ENCODE measurements at regions not wholly inside any gene's neighbourhood (a gene's known extent, or its start where the extent isn't known, plus 50 kb on each side); places are given as distances from the start of the nearest gene placed in this dataset.

DNA sequence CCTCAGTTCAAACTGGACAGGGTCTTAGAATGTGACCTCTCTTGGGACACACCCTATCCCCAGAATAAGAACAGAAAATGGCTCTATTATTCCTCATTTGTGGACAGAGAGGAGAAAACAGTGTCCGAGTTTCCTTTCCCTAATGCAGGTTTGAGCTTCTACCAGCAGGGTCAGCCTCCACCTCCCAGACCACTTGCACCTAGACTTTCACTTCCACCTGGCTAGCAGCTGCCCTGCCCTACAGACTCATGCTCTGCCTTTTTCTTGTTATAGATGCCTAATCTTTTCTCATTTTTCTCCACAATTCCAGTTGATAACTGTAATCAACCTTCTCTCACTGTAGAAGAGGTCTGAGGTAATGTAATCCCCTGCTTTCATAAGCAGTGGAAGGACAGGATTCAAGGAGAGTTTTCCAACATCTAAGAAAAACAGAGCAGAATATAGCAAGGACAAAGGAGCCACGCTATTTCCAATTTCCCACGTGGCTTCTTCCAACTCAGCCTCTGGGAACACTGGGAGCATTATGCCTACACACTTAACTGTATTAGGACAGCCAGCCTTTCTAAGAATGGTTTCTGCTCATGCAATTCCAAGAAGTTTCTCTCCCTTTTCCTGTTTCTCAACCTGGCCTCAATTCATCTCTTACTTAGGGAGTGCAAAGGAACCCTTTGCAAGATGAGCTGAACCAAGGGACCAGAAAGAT, 239.8 kb downstream of the BCL11A start:
- TF ChIP-seq, protein P1, sequence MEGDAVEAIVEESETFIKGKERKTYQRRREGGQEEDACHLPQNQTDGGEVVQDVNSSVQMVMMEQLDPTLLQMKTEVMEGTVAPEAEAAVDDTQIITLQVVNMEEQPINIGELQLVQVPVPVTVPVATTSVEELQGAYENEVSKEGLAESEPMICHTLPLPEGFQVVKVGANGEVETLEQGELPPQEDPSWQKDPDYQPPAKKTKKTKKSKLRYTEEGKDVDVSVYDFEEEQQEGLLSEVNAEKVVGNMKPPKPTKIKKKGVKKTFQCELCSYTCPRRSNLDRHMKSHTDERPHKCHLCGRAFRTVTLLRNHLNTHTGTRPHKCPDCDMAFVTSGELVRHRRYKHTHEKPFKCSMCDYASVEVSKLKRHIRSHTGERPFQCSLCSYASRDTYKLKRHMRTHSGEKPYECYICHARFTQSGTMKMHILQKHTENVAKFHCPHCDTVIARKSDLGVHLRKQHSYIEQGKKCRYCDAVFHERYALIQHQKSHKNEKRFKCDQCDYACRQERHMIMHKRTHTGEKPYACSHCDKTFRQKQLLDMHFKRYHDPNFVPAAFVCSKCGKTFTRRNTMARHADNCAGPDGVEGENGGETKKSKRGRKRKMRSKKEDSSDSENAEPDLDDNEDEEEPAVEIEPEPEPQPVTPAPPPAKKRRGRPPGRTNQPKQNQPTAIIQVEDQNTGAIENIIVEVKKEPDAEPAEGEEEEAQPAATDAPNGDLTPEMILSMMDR (IDR thresholded peaks at IDR 0.05) = no peak
- no peak for TF ChIP-seq POLR2A (IDR thresholded peaks at IDR 0.05)
